T47D (cell line): ENCODE measurements at regions not wholly inside any gene's neighbourhood (a gene's known extent, or its start where the extent isn't known, plus 50 kb on each side); places are given as distances from the start of the nearest gene placed in this dataset.
"Not testable (repeated sequence)": the region's sequence is repeated elsewhere in the genome, so short reads cannot be mapped to it uniquely, and the experiment has no call there.

Experiments
- DNase-seq, 2 experiments: peaks; one replicate each; pipeline versions ENCODE4 v3.0.0 to v3.0.0-alpha.2; 2011 to 2012; ENCODE audit warnings: low read depth in 1 of 2, low spot score in 1 of 2
- JUND ChIP-seq: IDR thresholded peaks from 2 replicates; pipeline ENCODE4 v1.6.1; 2012; ENCODE audit warnings: low read depth
- in situ Hi-C: cut with HindIII; loops from 2 replicates; pipeline ENCODE4 v1.10.0; 2016; ENCODE audit warnings: low sequenced_read_pairs, low pct_unique_long_range_greater_than_20kb

- in situ Hi-C loops = no loop called here
Measured at GRCh38 chr5:7078101-7078500, 317.8 kb upstream of the ADCY2 start.

GRCh38 chr5:7078901-7079300 lies 317.0 kb upstream of the ADCY2 start:
- no peak for DNase-seq
- in situ Hi-C loops = no loop called here
- no peak for TF ChIP-seq JUND

More at GRCh38 chr5:7078101-7078500, 317.8 kb upstream of the ADCY2 start:
- no peak for DNase-seq
- no peak for TF ChIP-seq JUND

- DNase-seq = no peak
- TF ChIP-seq JUND = no peak
- in situ Hi-C loops = no loop called here
Measured at GRCh38 chr5:7080501-7080900, 315.4 kb upstream of the ADCY2 start.

- in situ Hi-C loops = no loop called here
- TF ChIP-seq JUND = no peak
- DNase-seq = no peak
Measured at GRCh38 chr5:7087719-7088297, 308.1 kb upstream of the ADCY2 start.

GRCh38 chr5:7088849-7089248 lies 307.1 kb upstream of the ADCY2 start:
- in situ Hi-C loops = no loop called here
- no peak for DNase-seq
- no peak for TF ChIP-seq JUND

GRCh38 chr5:7094626-7095025 lies 301.3 kb upstream of the ADCY2 start:
- in situ Hi-C loops = no loop called here
- peak; percentile 22 to 68 for DNase-seq
- TF ChIP-seq JUND = no peak

GRCh38 chr5:7096294-7096693 lies 299.6 kb upstream of the ADCY2 start:
- DNase-seq = no peak
- no peak for TF ChIP-seq JUND
- in situ Hi-C loops = no loop called here

- no peak for DNase-seq
- in situ Hi-C loops = no loop called here
- TF ChIP-seq JUND = no peak
Measured at GRCh38 chr5:7105358-7105757, 290.6 kb upstream of the ADCY2 start.

GRCh38 chr5:7117961-7118360 lies 278.0 kb upstream of the ADCY2 start:
- no peak for TF ChIP-seq JUND
- no peak for DNase-seq
- in situ Hi-C loops = no loop called here

- no peak for DNase-seq
- TF ChIP-seq JUND = no peak
- in situ Hi-C loops = no loop called here
Measured at GRCh38 chr5:7131680-7132079, 264.3 kb upstream of the ADCY2 start.

GRCh38 chr5:7146886-7147285 lies 249.1 kb upstream of the ADCY2 start:
- TF ChIP-seq JUND = no peak
- in situ Hi-C loops = no loop called here
- DNase-seq = peak in 1 of 2 experiments; percentile 9

GRCh38 chr5:7157083-7157482 lies 238.9 kb upstream of the ADCY2 start:
- in situ Hi-C loops = no loop called here
- DNase-seq = no peak
- no peak for TF ChIP-seq JUND

- in situ Hi-C loops = no loop called here
- TF ChIP-seq JUND = no peak
- DNase-seq = no peak
Measured at GRCh38 chr5:7169240-7169878, 226.6 kb upstream of the ADCY2 start.

- DNase-seq, in situ Hi-C loops: not testable (repeated sequence)
Measured at GRCh38 chr5:7170785-7171184, 225.2 kb upstream of the ADCY2 start.
